Activated T-helper 1 cell treated with anti-CD3 and anti-CD28 coated beads, Interleukin-12 subunit alpha, Interleukin-12 subunit beta, Interleukin-2, Interleukin-4 antibody, amounts not matched to agents 30 ng/mL and 10 ng/mL and 1 ng/mL, durations not matched to agents 14 hours and 24 hours and 36 hours (primary cell): ENCODE measurements at regions not wholly inside any gene's neighbourhood (a gene's known extent, or its start where the extent isn't known, plus 50 kb on each side); places are given as distances from the start of the nearest gene placed in this dataset.

Experiments
- DNase-seq: peaks from one replicate; pipeline ENCODE4 v3.0.0; 2021; ENCODE audit warnings: low spot score
- H3K27ac Mint-ChIP-seq: one replicate; pipeline ENCODE4 v1.8.0; 2021; ENCODE audit warnings: mild to moderate bottlenecking, mixed read lengths
- H3K27me3 Mint-ChIP-seq: one replicate; pipeline ENCODE4 v1.8.0; 2022; ENCODE audit warnings: mild to moderate bottlenecking, moderate library complexity, mixed read lengths; ENCODE audit not compliant: insufficient read depth
- H3K36me3 Mint-ChIP-seq: one replicate; pipeline ENCODE4 v1.8.0; 2021; ENCODE audit warnings: low read depth, mixed read lengths
- H3K4me1 Mint-ChIP-seq: one replicate; pipeline ENCODE4 v1.8.0; 2021; ENCODE audit warnings: low read depth, mixed read lengths
- H3K4me3 Mint-ChIP-seq: one replicate; pipeline ENCODE4 v1.8.0; 2021; ENCODE audit warnings: mild to moderate bottlenecking, moderate library complexity, mixed read lengths
- H3K9me3 Mint-ChIP-seq: one replicate; pipeline ENCODE4 v1.8.0; 2021; ENCODE audit warnings: mixed read lengths
- intact Hi-C: fragments of 100-400 bp; cut with micrococcal nuclease; formaldehyde crosslinking; loops from one replicate; pipeline ENCODE4 v1.15.1; 2024

DNA sequence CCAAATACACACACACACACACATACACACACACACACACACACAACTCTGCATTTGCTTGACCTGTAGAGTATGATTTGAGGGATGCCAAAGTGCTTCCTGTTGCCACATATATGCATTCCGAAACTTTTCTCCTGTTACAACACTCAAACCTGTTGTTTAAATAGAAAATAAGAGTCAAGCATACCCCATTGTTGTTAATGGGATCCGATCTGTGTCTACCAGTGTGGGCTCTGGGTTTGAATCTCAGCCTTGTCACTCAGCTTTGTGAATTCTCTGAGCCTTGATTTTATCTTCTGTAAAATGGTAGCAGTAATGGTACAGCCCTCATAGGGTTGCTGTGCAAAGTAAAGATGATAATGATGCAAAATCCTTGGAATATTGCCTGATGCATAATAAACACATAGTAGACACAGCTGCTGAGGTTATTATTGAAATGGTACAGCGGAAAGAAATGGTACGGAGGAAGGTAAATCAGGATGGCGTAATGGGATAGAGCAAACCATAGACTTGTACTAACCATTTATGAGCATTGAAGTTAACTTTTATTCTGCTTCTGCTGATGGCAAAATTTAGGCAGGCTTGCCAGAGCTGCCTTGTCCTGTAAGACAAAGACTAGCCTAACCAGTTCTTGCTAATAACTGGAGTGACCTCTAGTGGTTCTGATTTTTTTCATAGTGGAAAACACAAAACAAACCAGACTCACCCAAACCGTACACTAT, 113.5 kb upstream of the PHACTR1 start:
- Mint-ChIP-seq H3K27ac (no peak overlapping the region), H3K4me3 (no peak overlapping the region)
- intact Hi-C loops: loop anchor here (10.0 kb wide), 2 partner anchors 458 to 548 kb away; no protein-coding TSS in a partner anchor

DNA sequence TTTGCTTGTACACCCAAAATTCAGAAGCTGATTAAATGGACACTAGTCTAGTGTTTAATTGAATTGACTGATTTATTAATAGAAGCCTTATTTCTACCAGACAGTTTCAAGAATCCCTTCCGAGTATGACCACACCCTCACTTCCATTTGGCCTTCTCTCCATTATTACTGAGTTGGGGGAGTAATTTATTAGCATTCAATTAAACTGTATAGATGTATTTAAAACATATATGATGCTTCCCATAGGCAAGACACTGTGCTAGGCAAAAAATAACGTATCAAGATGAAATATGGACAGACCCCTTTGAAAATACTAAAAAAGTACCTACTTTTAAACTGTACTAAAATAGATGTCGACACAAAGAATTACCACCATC, 112.9 kb upstream of the PHACTR1 start:
- Mint-ChIP-seq H3K9me3 (no peaks in the 10 kb centered on the region), H3K27me3 (no peaks in the 10 kb centered on the region), H3K4me1 (peaks cover 26% of the 10 kb centered on the region), H3K36me3 (no peaks in the 10 kb centered on the region), H3K4me3 (no peak overlapping the region), H3K27ac (no peak overlapping the region)
- intact Hi-C loops: loop anchor here (10.0 kb wide), 2 partner anchors 459 to 549 kb away; no protein-coding TSS in a partner anchor
- no peak for DNase-seq

More for the DNA sequence above, 113.5 kb upstream of the PHACTR1 start:
- H3K36me3 Mint-ChIP-seq: no peaks in the 10 kb centered on the region
- no peaks in the 10 kb centered on the region for H3K9me3 Mint-ChIP-seq
- H3K4me1 Mint-ChIP-seq: peaks cover 21% of the 10 kb centered on the region
- H3K27me3 Mint-ChIP-seq: no peaks in the 10 kb centered on the region
- no peak for DNase-seq

DNA sequence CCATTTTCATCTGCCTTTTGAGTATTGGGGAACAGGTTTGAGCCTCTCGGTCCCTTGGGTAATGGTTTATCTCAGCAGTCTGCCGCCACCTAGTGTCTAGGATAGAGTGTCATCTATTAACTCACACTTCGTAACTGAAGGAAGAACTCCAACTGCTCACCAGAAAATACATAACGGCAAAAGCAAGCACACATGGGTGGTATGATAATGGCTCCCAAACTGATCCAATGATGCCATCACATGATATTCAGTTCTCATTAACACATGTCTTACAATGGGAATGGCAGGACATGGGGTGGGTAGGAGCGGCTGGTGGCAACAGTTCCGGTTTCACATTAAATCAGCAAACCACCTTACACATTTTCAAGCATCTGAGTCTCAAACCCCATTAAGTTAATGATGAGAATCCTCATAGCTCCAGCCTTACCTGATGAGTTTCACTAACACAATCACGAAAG, 110.7 kb upstream of the PHACTR1 start:
- Mint-ChIP-seq H3K27me3 (no peaks in the 10 kb centered on the region), H3K4me1 (peaks cover 30% of the 10 kb centered on the region), H3K4me3 (no peak overlapping the region), H3K9me3 (no peaks in the 10 kb centered on the region), H3K27ac (no peak overlapping the region), H3K36me3 (no peaks in the 10 kb centered on the region)
- intact Hi-C loops: loop anchor here (1.0 to 10.0 kb wide), 6 partner anchors 317 to 1021 kb away; no protein-coding TSS in a partner anchor
- DNase-seq: peak; percentile 20

DNA sequence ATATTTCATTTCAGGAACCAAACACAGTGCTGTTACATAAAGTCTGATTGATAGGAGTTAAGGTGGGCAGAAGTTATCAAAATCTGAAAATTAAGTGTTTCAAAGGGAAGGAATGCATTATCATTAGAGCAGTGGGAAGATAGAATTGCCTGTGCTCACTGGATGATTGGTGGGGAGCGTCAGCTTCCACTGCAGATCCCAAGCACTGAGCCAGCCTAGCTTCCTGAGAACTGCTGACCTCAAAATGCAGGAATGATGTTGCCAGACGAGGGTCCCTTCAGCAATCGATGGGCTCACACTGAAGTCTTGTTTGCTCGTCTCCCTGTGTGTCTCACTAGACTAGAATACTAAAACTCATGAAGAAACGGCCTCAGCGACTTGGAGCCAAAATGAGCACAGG, 110.0 kb upstream of the PHACTR1 start:
- Mint-ChIP-seq H3K9me3 (no peaks in the 10 kb centered on the region), H3K27me3 (peaks cover 4% of the 10 kb centered on the region), H3K36me3 (no peaks in the 10 kb centered on the region), H3K27ac (no peak overlapping the region), H3K4me1 (peaks cover 30% of the 10 kb centered on the region), H3K4me3 (no peak overlapping the region)
- no peak for DNase-seq
- intact Hi-C loops: loop anchor here (1.0 to 10.0 kb wide), 5 partner anchors 318 to 1021 kb away; no protein-coding TSS in a partner anchor

DNA sequence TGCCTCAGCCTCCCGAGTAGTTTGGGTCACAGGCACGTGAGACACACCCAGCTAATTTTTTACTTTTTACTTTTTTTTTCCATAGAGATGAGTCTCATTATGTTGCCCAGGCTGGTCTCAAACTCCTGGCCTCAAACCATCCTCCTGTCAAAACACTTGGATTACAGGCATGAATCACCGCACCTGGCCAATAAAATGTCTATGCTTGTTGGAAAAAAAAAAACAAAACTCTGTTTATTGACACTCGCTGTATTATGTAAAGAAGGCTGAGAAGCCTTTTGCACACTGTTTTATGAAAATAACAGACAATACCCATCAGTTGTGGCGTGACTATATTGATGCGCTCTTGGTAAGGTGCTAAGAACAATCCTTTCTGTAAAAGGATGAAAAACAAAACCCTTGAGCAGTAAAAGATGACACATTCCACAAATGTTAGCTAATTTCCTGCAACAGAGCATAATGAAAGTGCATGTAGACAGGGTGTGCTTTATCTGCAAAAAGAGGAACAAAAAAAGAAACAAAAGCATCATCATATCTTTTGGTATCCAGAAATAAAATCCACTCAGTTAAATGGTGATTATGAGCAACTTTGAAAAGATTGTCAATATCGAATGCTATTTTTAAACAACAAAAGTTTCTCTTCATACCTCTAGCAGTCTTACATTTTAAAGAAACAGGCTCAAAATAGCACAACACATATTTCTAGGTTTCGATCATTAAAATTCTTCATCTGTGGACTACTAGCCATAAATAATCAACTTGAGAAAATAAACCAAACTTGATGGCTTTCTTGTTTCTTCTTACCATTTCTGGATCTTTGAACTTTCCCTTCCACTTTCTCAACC, 108.3 kb upstream of the PHACTR1 start:
- H3K27ac Mint-ChIP-seq: no peak overlapping the region
- H3K4me3 Mint-ChIP-seq: no peak overlapping the region
- peaks cover 30% of the 10 kb centered on the region for H3K4me1 Mint-ChIP-seq
- DNase-seq: no peak
- intact Hi-C loops: loop anchor here (5.0 to 10.0 kb wide), 3 partner anchors 376 to 553 kb away; no protein-coding TSS in a partner anchor
- no peaks in the 10 kb centered on the region for H3K9me3 Mint-ChIP-seq
- H3K27me3 Mint-ChIP-seq: peaks cover 8% of the 10 kb centered on the region
- no peaks in the 10 kb centered on the region for H3K36me3 Mint-ChIP-seq

DNA sequence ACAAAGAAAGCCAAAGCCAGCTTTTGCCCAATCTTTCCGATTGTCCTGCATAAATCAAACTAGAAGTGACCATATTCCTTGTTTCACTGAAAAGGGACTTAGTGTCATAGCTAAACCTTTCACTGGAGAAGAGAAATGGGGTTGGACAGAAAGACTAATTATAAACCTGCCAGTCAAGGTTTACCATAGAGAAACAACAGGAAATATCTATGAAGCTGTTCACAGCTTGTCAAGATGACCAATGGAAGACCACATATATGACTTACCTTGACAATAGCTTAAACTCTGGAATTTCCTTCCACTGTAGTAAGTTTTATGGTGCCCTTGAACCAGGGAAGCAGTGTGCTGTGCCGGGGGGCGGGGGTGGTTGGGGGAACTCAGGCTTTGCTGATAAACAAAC, 107.7 kb upstream of the PHACTR1 start:
- Mint-ChIP-seq H3K4me1 (peaks cover 30% of the 10 kb centered on the region), H3K27ac (no peak overlapping the region), H3K9me3 (no peaks in the 10 kb centered on the region), H3K36me3 (no peaks in the 10 kb centered on the region), H3K4me3 (no peak overlapping the region), H3K27me3 (peaks cover 8% of the 10 kb centered on the region)
- intact Hi-C loops: loop anchor here (5.0 to 10.0 kb wide), 3 partner anchors 377 to 554 kb away; no protein-coding TSS in a partner anchor
- no peak for DNase-seq

DNA sequence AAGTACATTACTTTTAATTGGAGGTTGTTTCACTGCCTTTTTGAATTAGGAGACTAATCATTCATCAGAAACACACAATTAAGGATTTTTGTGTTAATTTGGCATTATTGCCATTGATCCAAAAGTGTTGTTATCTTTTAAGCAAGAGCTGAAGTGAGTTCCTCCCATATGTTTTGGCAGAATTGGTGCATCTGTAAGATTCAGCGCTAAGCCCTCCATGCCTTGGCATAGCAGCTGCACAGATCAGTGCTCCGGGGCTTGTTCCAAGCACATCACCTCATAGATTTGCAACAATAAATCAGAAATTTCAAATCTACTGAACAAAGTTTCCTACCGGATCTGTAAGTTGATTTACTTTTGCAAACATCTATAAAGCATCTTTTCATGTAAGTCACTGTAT, 106.8 kb upstream of the PHACTR1 start:
- peaks cover 30% of the 10 kb centered on the region for H3K4me1 Mint-ChIP-seq
- no peaks in the 10 kb centered on the region for H3K36me3 Mint-ChIP-seq
- H3K27ac Mint-ChIP-seq: no peak overlapping the region
- peaks cover 8% of the 10 kb centered on the region for H3K27me3 Mint-ChIP-seq
- no peaks in the 10 kb centered on the region for H3K9me3 Mint-ChIP-seq
- DNase-seq: no peak
- intact Hi-C loops: loop anchor here (5.0 to 10.0 kb wide), 3 partner anchors 377 to 555 kb away; no protein-coding TSS in a partner anchor
- no peak overlapping the region for H3K4me3 Mint-ChIP-seq

DNA sequence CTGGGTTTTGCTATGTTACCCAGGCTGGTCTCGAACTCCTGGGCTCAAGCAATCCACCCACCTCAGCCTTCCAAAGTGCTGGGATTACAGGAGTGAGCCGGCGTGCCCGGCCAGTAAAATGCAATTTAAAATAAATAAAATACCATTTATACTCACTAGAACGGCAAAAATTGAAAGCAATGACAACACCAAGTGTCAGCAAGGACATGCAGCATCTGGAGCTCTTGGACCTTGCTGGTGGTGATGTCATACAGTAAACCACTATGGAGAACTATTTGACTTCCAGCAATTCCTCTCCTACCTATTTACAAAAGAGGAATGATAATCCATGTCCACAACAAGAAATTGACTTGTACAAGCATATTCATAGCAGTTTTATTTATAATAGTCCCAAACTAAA, 105.7 kb upstream of the PHACTR1 start:
- H3K4me3 Mint-ChIP-seq: no peak overlapping the region
- H3K27ac Mint-ChIP-seq: no peak overlapping the region
- intact Hi-C loops: no loop called here

DNA sequence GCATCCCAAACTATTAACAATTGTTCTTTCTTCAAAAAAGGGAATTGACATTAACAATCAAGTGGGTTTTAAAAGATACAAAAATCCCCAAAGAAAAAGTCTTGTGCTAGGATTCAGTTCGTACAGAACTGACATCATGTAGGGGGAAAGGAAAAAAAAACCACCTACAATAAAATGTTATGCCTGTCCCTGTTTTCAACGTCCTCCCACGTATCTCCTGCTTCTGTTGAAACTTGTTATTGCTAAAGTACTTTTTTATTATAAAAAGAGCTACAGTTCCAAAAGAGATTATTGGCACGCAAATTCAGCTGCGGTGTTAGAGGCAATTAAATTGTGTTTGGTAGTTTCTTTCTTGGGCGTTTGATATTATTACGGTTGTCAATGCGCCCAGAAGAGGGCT, 102.8 kb upstream of the PHACTR1 start:
- H3K36me3 Mint-ChIP-seq: no peaks in the 10 kb centered on the region
- H3K4me3 Mint-ChIP-seq: no peak overlapping the region
- peaks cover 2% of the 10 kb centered on the region for H3K4me1 Mint-ChIP-seq
- no peak for DNase-seq
- no peaks in the 10 kb centered on the region for H3K9me3 Mint-ChIP-seq
- intact Hi-C loops: no loop called here
- H3K27ac Mint-ChIP-seq: no peak overlapping the region
- peaks cover 11% of the 10 kb centered on the region for H3K27me3 Mint-ChIP-seq

More for the DNA sequence above, 105.7 kb upstream of the PHACTR1 start:
- no peaks in the 10 kb centered on the region for H3K36me3 Mint-ChIP-seq
- H3K27me3 Mint-ChIP-seq: peaks cover 8% of the 10 kb centered on the region
- DNase-seq: no peak
- no peaks in the 10 kb centered on the region for H3K9me3 Mint-ChIP-seq
- peaks cover 26% of the 10 kb centered on the region for H3K4me1 Mint-ChIP-seq

DNA sequence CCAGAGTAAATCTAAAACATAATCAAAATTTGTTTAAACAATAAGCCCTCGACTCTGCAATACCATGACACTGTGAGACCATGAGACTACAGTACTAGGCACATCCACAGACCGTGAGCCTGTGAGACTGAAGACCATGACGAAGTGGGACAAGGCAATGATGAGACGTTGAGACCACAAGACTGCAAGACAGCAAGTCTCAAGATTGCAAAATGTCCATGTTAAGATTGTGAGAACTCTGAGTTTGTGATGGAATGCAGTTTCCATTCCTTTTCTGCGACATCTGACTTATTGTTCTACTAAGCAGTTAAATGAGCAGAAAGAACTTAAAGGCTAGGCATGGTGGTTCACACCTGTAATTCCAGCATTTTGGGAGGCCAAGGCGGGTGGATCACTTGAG, 102.1 kb upstream of the PHACTR1 start:
- Mint-ChIP-seq H3K27me3 (peaks cover 11% of the 10 kb centered on the region), H3K4me3 (no peak overlapping the region), H3K36me3 (no peaks in the 10 kb centered on the region), H3K9me3 (no peaks in the 10 kb centered on the region), H3K27ac (no peak overlapping the region), H3K4me1 (no peaks in the 10 kb centered on the region)
- no peak for DNase-seq
- intact Hi-C loops: no loop called here

DNA sequence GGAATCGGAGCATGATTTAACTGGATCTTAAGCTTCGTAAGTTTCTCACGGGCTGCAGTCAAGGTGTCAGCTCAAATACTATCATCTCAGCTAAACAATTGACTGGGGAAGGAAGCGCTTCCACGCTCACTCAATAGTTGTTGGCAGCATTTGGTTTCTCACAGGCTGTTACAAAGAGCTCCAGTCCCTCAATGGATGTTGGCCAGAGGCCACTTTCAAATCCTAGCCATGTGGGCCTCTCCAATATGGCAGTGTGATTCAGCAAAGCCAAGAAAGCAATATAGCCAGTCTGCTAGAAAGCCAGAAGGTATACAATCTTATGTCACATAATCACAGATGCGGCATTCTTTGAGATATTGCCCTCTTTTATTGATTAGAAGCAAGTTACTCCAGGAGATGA, 98.3 kb upstream of the PHACTR1 start:
- no peak for DNase-seq
- Mint-ChIP-seq H3K36me3 (no peaks in the 10 kb centered on the region), H3K9me3 (no peaks in the 10 kb centered on the region), H3K4me3 (no peak overlapping the region), H3K4me1 (no peaks in the 10 kb centered on the region), H3K27me3 (peaks cover 6% of the 10 kb centered on the region), H3K27ac (no peak overlapping the region)
- intact Hi-C loops: no loop called here

DNA sequence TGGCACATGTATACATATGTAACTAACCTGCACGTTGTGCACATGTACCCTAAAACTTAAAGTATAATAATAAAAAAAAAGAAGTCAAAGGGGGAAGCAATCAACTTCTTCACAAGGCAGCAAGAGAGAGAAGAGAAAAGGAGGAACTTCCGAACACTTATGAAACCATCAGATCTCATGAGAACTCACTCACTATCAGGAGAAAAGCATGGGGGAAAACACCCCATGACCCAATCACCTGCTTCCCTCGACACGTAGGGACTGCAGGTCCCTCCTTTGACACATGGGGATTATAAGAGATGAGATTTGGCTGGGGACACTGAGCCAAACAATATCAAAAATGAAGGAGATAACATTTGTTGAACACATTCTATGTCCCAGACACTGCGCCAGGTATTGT, 94.8 kb upstream of the PHACTR1 start:
- Mint-ChIP-seq H3K9me3 (no peaks in the 10 kb centered on the region), H3K27ac (no peak overlapping the region), H3K27me3 (peaks cover 6% of the 10 kb centered on the region), H3K4me1 (no peaks in the 10 kb centered on the region), H3K4me3 (no peak overlapping the region), H3K36me3 (no peaks in the 10 kb centered on the region)
- no peak for DNase-seq
- intact Hi-C loops: no loop called here

DNA sequence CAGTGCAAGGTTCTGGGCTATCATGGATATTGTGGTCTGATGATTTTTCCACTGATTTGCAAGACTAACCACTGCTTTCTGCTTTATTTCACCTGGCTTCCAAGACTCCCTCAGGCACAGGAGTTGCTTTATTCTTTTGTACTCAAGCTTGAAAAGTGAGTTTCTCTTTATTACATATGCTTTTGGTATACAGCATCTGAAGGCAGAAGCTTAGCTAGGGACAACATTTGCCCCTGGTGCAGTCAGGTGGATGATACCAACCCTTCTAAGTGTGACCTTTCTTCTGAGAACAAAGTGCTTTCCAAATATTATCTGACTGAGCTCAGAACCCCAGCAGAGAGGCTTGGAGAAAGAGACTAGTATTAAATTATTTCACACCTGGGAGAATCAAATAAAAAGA, 94.0 kb upstream of the PHACTR1 start:
- intact Hi-C loops: no loop called here
- peaks cover 6% of the 10 kb centered on the region for H3K27me3 Mint-ChIP-seq
- H3K4me3 Mint-ChIP-seq: no peak overlapping the region
- no peak overlapping the region for H3K27ac Mint-ChIP-seq
- H3K9me3 Mint-ChIP-seq: no peaks in the 10 kb centered on the region
- no peak for DNase-seq
- no peaks in the 10 kb centered on the region for H3K36me3 Mint-ChIP-seq
- H3K4me1 Mint-ChIP-seq: no peaks in the 10 kb centered on the region
